NCI-H446 (cell line): ENCODE measurements at regions not wholly inside any gene's neighbourhood (a gene's known extent, or its start where the extent isn't known, plus 50 kb on each side); places are given as distances from the start of the nearest gene placed in this dataset.
"Not testable (repeated sequence)": the region's sequence is repeated elsewhere in the genome, so short reads cannot be mapped to it uniquely, and the experiment has no call there.

Experiments
- DNase-seq, 2 experiments: peaks; one replicate each; lab custom pipeline; 2025; lab: John Stamatoyannopoulos, UW

DNA sequence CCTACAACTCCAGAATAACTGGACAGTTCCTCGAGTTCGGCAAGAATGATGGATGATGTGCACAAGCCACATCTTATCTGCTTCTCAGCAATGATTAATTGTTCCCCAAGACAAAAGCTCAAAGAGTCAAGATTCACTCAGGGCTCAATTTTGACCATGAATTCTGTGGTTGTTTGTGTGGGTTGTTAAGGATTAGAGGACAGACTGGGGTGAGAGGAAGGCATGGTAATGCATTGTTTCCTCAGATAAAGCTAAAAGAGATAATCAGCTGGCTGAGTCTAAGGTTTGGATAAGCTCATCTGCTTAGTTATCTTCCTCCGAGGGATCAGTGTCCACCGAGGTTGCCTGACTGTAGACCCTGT is 161.0 kb downstream of the CPEB2 start:
- DNase-seq, result no peak

DNA sequence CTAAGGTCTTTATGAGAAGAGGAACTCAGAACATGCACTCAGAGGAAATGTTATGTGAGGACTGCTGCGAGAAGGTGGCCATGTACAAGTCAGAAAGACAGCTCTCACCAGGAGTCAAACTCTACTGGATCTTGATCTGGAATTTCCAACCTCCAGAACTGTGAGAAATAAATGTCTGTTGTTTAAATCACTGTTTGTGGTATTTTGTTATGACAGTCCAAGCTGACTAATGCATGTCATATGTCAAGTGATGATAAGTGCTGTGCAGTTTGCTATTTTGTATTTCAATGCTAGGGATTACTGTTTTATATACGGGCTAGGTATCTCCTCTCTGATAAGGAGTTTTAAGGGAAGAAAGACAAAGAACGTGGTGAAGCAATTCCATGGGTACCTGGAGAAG is 162.3 kb downstream of the CPEB2 start:
- no peak for DNase-seq

DNA sequence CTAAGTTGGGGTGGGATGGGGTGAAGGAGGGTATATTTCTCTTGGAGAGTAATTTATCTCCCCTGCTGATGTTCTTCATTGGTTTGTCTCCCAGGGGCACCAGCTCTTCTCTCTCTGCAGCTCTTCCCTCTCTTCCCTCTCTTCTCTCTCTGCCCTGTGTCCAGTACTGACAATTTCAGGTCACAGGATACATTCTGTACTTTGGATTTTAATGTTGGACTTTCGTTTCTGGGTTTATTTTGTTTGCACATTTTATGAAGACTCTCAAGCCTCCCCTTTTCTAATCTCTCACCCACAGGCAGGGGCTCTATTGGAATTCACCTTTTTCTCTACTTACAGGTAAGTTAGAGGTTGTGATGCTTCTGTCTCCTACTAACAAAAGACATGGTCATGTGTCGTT is 165.5 kb downstream of the CPEB2 start:
- DNase-seq, result no peak

DNA sequence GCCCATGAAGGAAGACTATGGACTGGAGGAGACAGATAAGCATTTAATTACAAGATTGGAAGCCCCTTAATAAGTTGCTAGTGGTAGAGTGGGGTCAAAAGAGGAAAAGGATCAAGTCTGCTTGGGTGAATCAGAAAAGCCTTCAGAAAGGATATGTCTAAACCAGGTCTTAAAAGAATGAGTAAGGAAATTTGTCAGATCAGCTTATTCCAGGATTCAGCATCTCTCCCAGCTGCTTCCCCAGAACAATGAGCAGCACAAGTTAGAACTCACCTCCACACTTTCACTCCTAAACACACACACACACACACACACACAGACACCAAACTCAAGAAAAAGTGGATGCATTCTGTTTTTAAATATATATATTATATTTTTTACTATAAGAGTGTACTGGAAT is 166.5 kb downstream of the CPEB2 start:
- DNase-seq, result no peak

DNA sequence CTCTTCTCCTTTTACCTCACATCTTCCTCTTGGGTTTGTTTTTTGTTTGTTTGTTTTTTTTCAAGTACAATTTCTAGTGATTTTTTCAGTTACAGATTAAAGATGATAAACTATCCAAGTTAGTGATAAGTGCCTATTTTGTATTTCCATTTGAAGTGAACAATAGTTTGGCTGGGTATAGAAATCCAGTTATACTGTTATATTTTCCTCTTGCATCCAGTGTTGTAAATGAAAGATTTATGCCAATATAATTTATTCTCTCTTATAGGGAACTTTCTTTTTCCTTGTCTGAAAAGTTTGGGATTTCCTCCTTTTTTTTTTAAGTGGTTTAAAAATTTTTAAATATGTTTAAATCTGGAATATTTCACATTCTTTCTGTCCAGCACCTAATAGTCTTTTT is 169.4 kb downstream of the CPEB2 start:
- no peak for DNase-seq

DNA sequence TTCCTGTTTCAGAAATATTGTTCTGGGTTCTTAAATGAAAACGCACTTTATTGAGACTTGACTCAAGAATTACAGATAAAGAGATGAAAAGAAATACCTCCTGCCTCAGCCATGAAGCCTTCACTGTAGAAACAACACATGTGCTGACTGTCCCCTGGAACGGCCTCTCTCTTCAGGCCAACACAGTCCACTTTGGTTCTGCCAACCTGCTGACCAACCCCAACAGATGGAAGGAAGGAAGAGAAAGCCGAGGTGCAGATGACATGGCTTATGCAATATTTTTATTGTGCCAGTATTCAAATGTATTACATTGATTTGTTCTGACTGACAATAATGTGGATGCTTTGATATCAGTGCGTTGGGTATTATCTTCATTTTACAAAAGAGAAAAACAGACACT is 171.0 kb downstream of the CPEB2 start:
- DNase-seq, result no peak

DNA sequence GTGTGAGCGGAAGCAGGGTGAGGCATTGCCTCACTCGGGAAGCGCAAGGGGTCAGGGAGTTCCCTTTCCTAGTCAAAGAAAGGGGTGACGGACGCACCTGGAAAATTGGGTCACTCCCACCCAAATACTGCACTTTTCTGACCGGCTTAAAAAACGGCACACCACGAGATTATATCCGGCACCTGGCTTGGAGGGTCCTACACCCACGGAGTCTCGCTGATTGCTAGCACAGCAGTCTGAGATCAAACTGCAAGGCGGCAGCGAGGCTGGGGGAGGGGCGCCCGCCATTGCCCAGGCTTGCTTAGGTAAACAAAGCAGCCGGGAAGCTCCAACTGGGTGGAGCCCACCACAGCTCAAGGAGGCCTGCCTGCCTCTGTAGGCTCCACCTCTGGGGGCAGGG is 171.9 kb downstream of the CPEB2 start:
- not testable (repeated sequence) for DNase-seq

DNA sequence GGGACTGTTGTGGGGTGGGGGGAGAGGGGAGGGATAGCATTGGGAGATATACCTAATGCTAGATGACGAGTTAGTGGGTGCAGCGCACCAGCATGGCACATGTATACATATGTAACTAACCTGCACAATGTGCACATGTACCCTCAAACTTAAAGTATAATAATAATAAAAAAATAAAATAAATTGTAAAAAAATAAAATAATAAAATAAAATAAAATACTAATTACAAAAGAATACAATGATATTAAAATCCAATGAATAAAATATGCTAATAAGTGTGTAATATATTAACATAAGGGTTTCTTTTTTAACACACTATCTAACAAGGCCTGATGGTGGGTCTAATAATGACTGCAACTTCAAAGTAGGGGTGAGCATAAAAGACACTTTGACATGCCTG is 177.6 kb downstream of the CPEB2 start:
- not testable (repeated sequence) for DNase-seq

DNA sequence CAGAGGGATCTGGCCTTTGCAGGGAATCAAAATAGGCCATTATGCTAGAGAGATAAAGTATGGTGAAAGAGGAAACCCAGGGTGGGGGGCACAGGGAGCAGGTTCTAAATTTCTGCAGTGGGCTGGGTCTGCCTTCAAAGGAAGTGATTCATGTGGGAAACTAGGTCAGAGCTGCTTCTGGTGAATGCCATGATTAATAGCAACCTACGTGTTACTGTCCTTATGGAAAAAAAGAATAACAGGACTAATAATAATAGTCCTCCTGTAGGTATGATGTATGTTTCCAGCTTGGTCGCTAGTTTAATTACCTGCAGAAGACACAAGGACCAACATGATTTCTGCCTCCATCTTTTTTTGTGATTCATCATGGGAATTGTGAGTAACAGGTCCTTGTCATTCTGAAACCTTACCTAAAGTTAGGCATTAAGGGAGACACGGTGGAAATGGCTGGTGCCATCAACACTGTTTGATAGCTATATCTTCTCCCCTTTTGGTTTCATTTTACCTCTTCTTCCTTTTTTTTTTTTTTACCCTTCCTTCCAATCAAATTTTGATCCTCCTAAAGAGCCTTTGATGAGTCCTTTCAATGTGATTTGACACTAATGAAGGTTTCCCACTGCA is 180.4 kb downstream of the CPEB2 start:
- no peak for DNase-seq

DNA sequence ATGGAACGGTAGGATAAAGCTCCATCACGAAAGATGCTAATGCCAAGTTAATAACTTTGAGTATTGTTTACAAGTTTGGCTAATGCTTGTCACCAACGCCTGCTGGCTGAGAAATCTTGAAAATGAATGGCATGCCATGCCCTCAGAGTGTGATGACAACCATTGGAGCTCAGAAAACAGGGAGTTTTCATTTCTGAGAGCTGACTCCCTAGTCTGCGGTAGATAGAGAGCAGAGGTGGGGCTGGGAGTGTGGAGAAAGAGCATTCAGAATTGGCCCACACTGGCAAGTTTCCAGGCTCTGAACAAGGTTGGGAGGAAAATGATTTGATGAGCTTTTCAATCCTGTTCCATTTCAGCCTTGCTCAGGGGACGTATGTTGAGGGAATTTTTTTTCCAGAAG is 183.9 kb downstream of the CPEB2 start:
- DNase-seq, result peak in 1 of 2 experiments; percentile 4

DNA sequence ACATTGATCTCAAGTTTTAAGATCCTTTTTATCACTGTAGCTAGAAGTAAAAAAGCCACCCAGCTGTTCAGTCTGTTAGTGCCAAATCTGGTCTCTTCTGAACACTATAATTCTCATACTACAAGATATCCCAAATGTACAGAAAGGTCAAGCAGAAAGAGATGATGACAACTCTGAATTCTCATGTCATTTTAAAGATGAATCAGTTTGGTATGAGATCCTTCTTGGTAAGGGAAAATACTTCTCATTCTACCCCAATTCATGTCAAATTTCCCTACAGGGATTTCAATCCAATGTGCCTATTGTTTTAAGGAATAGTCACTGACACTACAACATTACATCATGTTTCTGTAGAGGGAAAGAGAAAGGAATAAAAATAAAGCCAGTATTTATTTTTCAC is 184.5 kb downstream of the CPEB2 start:
- no peak for DNase-seq

DNA sequence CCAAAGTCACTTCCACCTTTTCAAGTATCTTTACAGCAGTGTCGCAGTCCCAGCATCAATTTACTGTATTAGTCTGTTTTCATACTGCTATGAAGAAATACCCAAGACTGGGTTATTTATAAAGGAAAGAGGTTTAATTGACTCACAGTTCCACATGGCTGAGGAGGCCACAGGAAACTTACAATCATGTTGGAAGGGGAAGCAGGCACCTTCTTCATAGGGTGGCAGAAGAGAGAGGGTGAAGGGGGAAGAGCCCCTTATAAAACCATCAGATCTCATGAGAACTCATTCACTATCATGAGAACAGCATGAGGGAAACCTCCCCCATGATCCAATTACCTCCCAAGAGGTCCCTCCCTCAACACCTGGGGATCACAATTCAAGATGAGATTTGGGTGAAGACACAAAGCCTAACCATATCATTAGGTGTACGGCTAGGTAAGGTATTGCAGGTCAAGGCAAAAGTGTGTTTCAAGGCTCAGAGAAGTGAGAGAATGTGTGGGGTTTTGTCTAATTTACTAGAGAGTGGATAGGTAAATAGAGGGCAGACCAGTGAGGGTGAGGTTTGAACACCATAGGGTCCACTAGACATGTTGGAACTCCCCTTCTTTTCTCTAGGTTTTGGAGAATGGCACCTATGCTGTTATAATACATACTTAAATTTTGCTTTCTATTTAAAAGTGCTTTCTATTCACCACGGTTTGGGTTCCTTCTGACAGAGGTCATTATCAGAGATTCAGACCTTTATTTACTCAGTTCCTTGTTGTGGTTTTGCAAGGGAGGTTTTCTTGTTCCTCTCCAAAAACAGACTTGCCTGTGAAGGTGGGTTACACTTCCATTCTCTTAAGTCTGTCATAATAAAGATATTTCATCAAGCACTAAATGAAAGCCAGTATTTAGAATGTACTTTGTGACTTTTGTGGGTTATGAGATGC is 186.6 kb downstream of the CPEB2 start:
- DNase-seq, result no peak

DNA sequence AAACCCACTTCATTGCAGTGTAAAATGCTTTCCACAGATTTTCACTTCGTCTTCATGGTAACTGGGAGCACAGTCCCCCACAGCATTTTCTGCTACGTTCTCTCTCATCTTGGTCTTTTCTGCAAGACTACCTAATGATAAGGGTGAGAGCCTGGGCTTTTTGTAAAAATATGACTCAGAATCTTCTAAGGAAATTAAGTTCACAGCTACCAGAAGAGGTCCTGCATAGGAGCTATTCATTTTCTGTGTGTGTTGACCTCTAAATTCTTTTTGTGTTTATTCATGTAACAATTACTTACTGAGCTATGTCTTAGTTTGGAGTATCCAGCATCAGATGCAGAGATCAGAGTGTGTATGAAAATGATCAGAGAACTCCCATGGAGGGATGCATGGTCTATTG is 192.2 kb downstream of the CPEB2 start:
- DNase-seq, result no peak

DNA sequence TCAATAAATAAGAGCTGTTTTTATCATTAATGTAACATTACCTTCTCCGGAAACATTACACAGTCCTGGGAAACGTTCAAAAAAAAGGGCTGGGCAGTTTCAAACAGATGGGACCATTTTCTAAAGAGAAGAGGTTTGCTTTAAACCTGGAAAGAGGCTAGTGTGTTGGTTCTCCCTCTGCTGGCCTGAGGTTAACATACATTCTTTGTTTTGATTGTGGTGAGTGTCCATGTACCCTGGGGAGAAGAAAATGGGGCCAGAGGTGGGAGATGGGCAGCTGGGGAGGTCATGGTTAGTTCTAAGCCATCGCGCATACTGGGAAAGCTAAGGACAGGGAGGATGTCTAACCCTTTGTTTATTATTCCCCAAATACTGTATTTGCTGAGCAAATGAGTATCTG is 194.7 kb downstream of the CPEB2 start:
- DNase-seq, result no peak

DNA sequence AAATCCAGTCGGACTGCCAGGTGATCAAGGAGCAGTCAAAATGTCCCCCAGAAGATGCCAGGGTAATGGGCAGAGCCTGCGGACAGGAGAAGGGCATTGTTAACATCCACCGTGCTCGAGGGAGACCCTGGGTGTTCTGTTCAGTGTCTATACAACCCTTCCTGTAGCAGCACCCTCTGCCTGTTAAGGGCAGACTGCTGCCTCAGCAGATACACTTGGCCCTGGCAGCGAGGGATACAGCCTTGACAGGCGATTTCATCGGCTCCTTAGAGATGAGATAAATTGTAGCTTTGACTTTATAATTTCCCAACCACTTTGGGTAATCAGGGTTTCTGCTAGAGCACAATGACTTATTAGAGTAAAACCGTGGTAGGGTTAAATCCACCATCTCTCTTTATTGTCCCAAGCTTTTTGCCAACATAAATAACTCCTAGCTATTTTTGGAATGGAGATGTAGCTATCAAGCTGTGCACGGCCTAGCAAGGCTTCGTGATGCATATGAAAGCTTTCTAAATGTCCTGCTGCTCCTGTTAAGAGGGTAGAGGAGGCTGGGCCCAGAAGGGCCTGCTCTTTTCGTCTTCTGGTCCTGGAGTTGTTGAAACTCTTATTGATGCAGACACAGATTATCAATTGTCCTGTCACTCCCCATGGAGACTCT is 195.9 kb downstream of the CPEB2 start:
- DNase-seq, result peak in 1 of 2 experiments; percentile 8

DNA sequence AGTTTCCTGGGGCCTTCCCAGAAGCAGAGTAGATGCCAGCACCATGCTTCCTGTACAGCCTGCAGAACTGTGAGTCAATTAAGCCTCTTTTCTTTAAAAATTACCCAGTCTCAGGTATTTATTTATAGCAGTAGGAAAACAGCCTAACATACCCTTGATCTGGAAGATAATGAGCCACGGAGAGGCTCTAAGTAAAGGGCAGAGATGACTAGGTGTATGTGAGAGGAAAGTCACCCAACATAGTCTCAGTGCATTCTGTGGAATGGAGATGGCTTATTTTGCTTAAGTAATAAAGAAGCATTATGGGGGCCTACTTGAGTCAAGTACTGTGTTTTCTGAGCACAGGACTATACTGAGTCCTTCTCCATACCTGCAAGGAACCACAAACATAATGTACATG is 199.5 kb downstream of the CPEB2 start:
- DNase-seq, result no peak

DNA sequence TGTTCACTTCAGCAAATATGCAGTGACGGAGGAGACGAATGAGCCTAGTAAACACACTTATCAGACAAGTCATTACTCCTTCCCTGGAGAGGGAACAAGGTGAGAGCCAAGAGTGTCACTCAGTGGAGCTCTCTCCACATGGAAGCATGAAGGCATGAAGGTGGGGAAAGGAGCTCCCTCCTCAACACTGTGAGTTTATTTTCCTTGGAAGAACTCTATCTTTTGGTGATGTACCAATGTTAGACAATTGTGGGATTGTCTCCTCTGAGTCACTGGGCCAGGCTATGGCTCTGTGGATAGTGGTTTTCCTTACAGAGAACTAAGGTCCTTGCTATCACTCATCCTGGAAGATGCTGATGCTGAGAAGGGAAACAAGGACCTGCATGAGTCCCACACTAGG is 200.2 kb downstream of the CPEB2 start:
- DNase-seq, result no peak

DNA sequence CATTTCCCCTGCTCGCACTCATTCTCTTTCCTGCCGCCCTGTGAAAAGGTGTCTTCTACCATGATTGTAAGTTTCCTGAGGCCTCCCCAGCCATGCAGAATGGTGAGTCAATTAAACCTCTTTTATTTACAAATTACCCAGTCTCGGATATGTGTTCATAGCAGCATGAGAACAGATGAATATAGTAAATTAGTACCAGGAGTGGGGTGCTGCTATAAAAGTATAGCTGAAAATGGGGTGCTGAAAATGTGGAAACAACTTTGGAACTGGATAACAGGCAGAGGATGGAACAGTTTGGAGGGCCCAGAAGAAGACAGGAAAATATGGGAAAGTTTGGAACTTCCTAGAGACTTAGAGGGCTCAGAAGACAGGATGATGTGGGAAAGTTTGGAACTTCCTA is 204.2 kb downstream of the CPEB2 start:
- DNase-seq, result not testable (repeated sequence)

DNA sequence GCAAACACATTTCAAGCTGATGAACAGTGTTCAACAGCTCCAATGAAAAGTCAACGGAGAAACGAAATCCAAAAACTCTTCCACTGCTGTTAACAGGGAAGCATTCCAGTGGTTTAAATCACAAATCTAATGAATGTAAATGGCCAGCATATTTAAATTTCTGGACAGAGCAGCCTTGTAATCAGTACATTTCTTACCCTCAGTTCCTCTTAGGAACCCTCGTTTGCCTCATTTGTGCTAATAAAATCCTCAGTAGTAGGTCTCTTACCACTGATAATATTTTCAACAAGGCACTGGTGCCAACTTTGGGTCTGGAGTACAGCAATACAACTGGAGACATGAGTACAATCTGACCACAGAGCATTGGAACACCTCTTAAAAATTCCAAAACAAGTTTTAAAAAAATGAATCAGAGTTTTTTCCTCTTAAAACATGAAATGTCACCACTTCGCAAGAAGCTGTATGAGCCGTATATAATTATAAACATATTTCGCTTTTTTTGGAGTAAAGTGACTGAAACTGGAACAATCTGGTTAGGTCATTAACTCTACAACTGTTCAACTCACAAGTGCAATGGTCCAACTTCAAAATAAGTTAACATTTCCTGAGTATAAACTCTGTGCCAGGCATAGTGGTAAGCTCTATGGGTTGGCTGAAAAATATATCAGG is 211.2 kb downstream of the CPEB2 start:
- no peak for DNase-seq

DNA sequence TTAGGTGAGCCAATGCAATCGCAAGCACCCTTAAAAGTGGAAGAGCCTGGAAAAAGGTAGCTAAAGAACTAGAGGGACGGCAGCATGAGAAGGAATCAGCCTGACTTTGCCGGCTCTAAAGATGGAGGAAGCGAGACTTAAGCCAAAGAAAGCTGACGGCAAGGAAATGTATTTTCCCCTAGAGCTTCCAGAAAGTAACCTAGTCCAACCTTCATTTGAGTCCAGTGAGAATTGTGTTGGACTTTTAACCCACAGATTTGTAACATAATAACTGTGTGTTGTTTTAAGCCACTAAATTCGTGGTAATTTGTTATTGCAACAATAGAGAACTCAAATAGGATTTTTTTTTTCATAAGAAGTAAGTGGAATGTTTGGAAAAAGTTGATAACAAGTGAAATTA is 212.7 kb upstream of the C1QTNF7 start:
- DNase-seq, result no peak

DNA sequence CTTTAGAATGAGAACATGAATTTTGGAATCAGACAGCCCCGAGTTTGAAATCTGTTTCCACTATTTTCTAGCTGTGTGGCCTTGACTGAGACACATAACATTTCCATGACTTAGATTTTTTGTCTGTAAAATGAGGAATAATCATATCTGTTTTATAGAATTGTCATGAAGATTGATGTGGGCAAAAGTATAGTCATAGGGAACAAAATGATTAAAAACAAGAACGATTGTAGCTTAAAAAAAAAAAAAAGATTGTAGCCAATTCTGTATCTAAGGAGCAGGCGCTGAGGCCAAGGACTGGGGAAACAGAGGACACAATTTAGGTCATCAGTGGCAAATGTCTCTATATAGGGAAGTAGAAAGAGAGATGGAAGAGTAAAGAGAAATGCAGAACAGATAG is 201.6 kb upstream of the C1QTNF7 start:
- DNase-seq, result no peak

DNA sequence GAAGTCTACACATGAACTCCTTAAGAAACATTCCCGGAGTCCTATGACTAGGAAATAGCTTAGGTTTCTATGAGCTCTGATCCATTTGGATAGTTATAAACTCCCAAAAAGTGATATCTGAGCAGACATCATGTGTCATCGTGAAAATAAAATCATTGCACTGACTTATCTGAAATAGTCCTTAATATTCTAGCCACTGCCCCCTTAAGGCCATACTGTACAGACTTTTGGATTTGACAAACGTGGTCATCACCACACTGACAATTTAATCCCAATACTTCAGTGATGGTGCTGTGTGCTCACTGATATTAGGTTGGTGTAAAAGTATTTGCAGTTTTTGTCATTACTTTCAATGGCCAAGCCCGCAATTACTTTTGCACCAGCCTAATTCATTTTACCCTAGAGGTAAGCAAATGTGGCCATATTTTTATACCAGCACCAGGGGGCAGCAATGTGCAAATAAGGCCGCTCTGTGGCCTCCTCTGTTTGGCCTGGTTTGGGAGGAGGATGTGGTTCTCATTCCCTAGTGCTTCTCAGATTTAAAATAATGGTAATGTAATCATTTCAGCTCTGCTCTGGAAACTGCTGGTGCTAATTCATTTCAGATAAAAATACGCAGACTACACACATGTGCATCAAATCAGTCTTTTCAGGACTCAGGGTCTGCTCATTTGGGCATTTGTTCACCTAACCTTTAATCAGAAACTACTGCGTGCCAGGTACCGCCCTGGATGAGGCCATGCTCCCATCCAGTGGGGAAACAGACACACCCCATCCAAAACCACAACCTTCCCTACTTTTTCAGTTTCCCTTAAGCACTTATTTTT is 196.4 kb upstream of the C1QTNF7 start:
- DNase-seq, result peak; percentile 41 to 79
